ENCODE measurements at regions not wholly inside any gene's neighbourhood (a gene's known extent, or its start where the extent isn't known, plus 50 kb on each side); places are given as distances from the start of the nearest gene placed in this dataset.
A peak's percentile ranks its signal among the peaks of the same experiment; 100 is the strongest.

GRCh38 chr14:36402867-36403266 lies 82.4 kb upstream of the MBIP start:
- Mint-ChIP-seq H3K4me3 (no peak overlapping the region), H3K36me3 (ENCODE audit: insufficient read depth) (no peaks in the 10 kb centered on the region), H3K9me3 (no peaks in the 10 kb centered on the region), H3K27me3 (peaks cover 18% of the 10 kb centered on the region), H3K4me1 (no peaks in the 10 kb centered on the region), H3K27ac (ENCODE audit: low read depth) (no peak overlapping the region)
- ATAC-seq (replicated peaks; ENCODE audit: extremely low read depth, poor library complexity, severe bottlenecking) = no peak
- DNase-seq (ENCODE audit: low spot score in 2 of 2) = no peak

DNA sequence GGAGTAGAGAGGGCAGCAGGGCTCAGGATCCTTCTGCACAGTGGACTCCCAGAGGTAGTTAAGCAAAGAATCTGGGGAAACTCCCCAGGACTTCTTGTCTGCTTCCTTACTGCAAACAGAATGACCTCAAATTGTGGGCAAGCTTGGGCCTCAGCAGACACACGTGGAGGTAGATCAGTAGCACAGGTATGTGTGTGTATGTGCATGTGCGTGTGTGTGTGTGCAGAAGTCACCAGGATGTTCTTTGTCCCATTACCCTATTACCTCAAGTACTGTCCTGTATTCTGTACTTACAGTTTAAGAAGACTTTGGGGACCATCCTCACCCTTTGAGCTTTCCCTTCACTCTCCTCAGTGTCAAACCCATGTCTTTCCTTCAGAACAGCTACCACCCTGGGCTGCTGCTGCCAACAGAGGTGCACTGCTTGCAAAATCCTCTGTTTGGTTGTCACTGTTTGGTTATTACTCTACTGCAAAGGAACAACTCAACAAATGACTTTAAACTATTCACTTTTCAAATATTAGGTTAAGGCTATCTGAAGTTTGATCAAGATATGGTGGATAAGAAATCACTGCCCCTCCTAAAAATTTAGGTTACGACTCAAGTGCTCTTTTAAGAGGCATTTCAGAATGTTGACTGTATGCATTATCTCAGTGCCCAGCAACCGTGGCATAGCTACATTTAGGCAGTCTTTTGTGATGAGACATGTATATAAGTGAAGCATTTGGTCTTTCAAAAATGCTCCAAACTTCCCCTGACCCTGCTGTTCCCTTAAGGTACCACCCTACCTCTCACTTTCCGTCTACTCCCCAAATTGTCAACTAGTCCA lies 78.2 kb upstream of the MBIP start:
- H3K27ac Mint-ChIP-seq (ENCODE audit: low read depth) = no peak overlapping the region
- no peaks in the 10 kb centered on the region for H3K36me3 Mint-ChIP-seq (ENCODE audit: insufficient read depth)
- H3K27me3 Mint-ChIP-seq = no peaks in the 10 kb centered on the region
- DNase-seq (ENCODE audit: low spot score in 2 of 2) (no peak), ATAC-seq (replicated peaks; ENCODE audit: extremely low read depth, poor library complexity, severe bottlenecking) (no peak)
- no peaks in the 10 kb centered on the region for H3K4me1 Mint-ChIP-seq
- no peak overlapping the region for H3K4me3 Mint-ChIP-seq
- no peaks in the 10 kb centered on the region for H3K9me3 Mint-ChIP-seq

- Mint-ChIP-seq H3K4me3 (no peak overlapping the region), H3K9me3 (no peaks in the 10 kb centered on the region), H3K4me1 (no peaks in the 10 kb centered on the region), H3K36me3 (ENCODE audit: insufficient read depth) (no peaks in the 10 kb centered on the region), H3K27ac (ENCODE audit: low read depth) (no peak overlapping the region), H3K27me3 (no peaks in the 10 kb centered on the region)
- ATAC-seq (replicated peaks; ENCODE audit: extremely low read depth, poor library complexity, severe bottlenecking) = no peak
- no peak for DNase-seq (ENCODE audit: low spot score in 2 of 2)
Measured at GRCh38 chr14:36397357-36397756, 76.9 kb upstream of the MBIP start.

GRCh38 chr14:36396798-36397197 lies 76.4 kb upstream of the MBIP start:
- no peaks in the 10 kb centered on the region for H3K9me3 Mint-ChIP-seq
- DNase-seq (ENCODE audit: low spot score in 2 of 2) (no peak), ATAC-seq (replicated peaks; ENCODE audit: extremely low read depth, poor library complexity, severe bottlenecking) (no peak)
- H3K4me1 Mint-ChIP-seq = no peaks in the 10 kb centered on the region
- no peak overlapping the region for H3K27ac Mint-ChIP-seq (ENCODE audit: low read depth)
- peaks cover under 1% of the 10 kb centered on the region for H3K27me3 Mint-ChIP-seq
- H3K36me3 Mint-ChIP-seq (ENCODE audit: insufficient read depth) = no peaks in the 10 kb centered on the region
- no peak overlapping the region for H3K4me3 Mint-ChIP-seq

DNA sequence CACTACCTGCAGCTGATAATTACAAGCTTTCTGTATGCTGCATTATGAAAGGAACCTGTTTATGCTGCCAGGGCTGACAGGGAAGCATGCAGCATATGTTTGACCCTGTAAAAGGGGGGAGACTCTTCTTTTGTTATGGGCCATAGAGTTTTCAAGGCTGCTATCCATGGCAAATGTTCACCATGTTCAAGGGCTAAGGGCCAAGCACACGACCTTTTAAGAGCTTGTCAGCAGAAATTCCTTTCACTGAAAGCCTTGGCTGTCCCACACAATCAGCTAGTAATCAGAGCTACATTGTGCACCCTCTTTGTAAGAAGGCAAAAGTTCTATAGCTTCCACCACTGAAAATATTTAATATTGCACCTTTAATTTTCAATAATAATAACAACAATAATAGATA lies 74.2 kb upstream of the MBIP start:
- no peak for DNase-seq (ENCODE audit: low spot score in 2 of 2)
- no peaks in the 10 kb centered on the region for H3K4me1 Mint-ChIP-seq
- ATAC-seq (replicated peaks; ENCODE audit: extremely low read depth, poor library complexity, severe bottlenecking) = no peak
- peaks cover 2% of the 10 kb centered on the region for H3K36me3 Mint-ChIP-seq (ENCODE audit: insufficient read depth)
- H3K9me3 Mint-ChIP-seq = no peaks in the 10 kb centered on the region
- peaks cover 22% of the 10 kb centered on the region for H3K27me3 Mint-ChIP-seq
- no peak overlapping the region for H3K4me3 Mint-ChIP-seq
- no peak overlapping the region for H3K27ac Mint-ChIP-seq (ENCODE audit: low read depth)

DNA sequence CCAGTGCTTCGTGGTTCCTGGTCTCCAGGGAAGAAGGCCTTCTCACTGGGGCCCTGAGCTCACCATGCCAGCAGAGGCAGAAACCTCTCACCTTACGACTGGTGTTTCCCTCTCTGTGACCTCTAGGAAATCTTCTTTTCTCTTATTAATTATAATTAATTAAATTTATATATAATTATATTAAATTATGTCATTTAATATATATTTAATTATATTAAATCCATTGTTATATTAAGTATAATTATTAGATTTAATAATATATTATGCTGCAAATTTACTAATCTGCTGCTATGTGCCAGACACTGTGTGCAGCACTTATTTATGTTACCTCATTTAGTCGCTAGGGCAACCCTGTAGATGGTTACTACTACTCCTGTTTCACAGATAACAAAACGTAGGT lies 70.3 kb upstream of the MBIP start:
- H3K27ac Mint-ChIP-seq (ENCODE audit: low read depth) = no peak overlapping the region
- H3K27me3 Mint-ChIP-seq = peaks cover 25% of the 10 kb centered on the region
- DNase-seq (ENCODE audit: low spot score in 2 of 2) = no peak
- ATAC-seq (replicated peaks; ENCODE audit: extremely low read depth, poor library complexity, severe bottlenecking) = no peak
- no peaks in the 10 kb centered on the region for H3K9me3 Mint-ChIP-seq
- peaks cover 2% of the 10 kb centered on the region for H3K36me3 Mint-ChIP-seq (ENCODE audit: insufficient read depth)
- no peak overlapping the region for H3K4me3 Mint-ChIP-seq
- H3K4me1 Mint-ChIP-seq = no peaks in the 10 kb centered on the region

DNA sequence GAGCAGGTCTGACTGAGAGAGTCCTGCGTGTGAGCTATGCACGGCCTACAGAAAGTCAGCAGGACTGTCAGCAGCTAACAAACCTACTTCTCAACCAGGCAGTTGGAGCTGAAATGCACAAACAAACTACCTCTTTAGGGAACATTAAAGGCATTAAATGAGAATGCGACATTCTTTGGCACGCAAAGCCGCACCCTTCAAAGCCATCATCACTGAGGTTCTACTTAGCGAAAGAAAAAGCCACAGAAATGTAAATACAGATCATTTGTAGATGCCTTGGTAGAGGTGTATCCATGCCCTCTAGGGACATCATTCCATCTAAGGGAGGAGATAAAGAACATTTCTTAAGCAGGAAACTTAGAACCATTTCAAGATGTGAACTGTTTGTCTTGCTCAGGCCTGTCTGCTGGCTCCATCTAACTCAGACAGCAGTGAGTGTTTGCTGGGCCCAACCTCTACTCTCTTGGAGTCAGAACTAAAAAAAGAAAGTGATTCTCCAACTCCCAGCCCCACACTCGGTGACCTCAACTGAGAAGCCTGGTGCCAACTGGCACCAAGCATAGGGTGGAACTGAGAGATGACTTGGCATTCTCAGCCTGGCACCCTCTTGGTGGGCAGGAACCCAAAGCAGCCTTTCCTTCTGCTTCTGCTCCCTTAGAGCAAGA lies 63.5 kb upstream of the MBIP start:
- ATAC-seq (replicated peaks; ENCODE audit: extremely low read depth, poor library complexity, severe bottlenecking) = no peak
- Mint-ChIP-seq H3K9me3 (no peaks in the 10 kb centered on the region), H3K27me3 (no peaks in the 10 kb centered on the region), H3K36me3 (ENCODE audit: insufficient read depth) (no peaks in the 10 kb centered on the region), H3K4me3 (no peak overlapping the region), H3K4me1 (no peaks in the 10 kb centered on the region), H3K27ac (ENCODE audit: low read depth) (no peak overlapping the region)
- no peak for DNase-seq (ENCODE audit: low spot score in 2 of 2)

DNA sequence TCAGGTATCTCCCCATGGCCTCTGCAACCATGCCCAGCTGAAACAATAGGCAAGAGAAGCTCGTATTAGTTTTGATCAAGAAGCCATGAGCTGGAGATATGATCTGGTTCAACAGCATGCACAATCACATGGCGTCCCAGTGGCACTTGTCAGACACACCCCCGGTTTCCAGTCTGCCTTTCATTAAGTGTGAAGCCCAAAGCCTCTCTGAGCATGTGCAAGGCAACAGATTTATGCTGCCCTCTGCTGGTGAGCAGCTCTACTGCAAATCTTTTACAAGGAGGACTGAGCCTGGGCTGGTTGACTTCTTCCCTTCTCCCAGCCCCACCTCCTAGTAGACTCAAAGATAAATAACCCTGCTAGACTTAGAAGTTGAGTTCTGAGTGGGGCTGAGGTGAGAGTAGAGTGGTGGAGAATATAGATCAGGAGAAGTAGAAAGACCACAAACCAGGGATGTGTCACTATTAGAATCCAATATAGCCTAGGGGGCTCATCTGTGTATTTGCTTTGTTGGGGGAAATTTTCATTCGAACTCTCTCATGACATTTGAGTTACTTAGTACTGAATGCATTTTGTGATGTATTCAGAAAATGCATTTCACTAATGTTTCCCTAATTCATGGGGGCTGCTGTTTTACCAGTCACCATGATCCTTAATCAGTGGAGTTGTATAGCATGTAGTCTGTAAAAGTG lies 53.7 kb upstream of the MBIP start:
- Mint-ChIP-seq H3K9me3 (no peaks in the 10 kb centered on the region), H3K4me1 (no peaks in the 10 kb centered on the region), H3K4me3 (no peak overlapping the region), H3K27ac (ENCODE audit: low read depth) (no peak overlapping the region), H3K27me3 (no peaks in the 10 kb centered on the region), H3K36me3 (ENCODE audit: insufficient read depth) (no peaks in the 10 kb centered on the region)
- peak; percentile 34 to 47 for DNase-seq (ENCODE audit: low spot score in 2 of 2)
- no peak for ATAC-seq (replicated peaks; ENCODE audit: extremely low read depth, poor library complexity, severe bottlenecking)
